Stimulated activated CD8-positive, alpha-beta memory T cell treated with anti-CD3 and anti-CD28 coated beads, Interleukin-12 subunit alpha, Interleukin-12 subunit beta, amount 100 ng/mL, for 4 hours (primary cell): ENCODE measurements at regions not wholly inside any gene's neighbourhood (a gene's known extent, or its start where the extent isn't known, plus 50 kb on each side); places are given as distances from the start of the nearest gene placed in this dataset.
"Not testable (repeated sequence)": the region's sequence is repeated elsewhere in the genome, so short reads cannot be mapped to it uniquely, and the experiment has no call there.

ENCODE experiments used
- DNase-seq: peaks from one replicate; pipeline ENCODE4 v3.0.0-alpha.2; 2020; ENCODE audit warnings: low read depth

GRCh38 chr5:154702477-154702876, 52.7 kb upstream of the LARP1 start:
- DNase-seq, result no peak

GRCh38 chr5:154701725-154702124, 53.5 kb upstream of the LARP1 start:
- DNase-seq, result not testable (repeated sequence)

GRCh38 chr5:154701181-154701580, 54.0 kb upstream of the LARP1 start:
- no peak for DNase-seq

GRCh38 chr5:154700289-154700928, 54.8 kb upstream of the LARP1 start:
- DNase-seq, result not testable (repeated sequence)

- DNase-seq, result no peak
Measured at GRCh38 chr5:154698763-154699162, 56.4 kb upstream of the LARP1 start.

- DNase-seq, result no peak
Measured at GRCh38 chr5:154697371-154697770, 57.8 kb upstream of the LARP1 start.

GRCh38 chr5:154696891-154697290, 58.3 kb upstream of the LARP1 start:
- DNase-seq, result no peak

- no peak for DNase-seq
Measured at GRCh38 chr5:154694159-154694558, 61.0 kb upstream of the LARP1 start.

- DNase-seq, result no peak
Measured at GRCh38 chr5:154690488-154690887, 64.7 kb upstream of the LARP1 start.

GRCh38 chr5:154686490-154686889, 68.7 kb upstream of the LARP1 start:
- no peak for DNase-seq

- no peak for DNase-seq
Measured at GRCh38 chr5:154683101-154683880, 71.9 kb upstream of the LARP1 start.

- DNase-seq, result no peak
Measured at GRCh38 chr5:154679501-154679900, 75.7 kb upstream of the LARP1 start.

GRCh38 chr5:154677921-154678320, 77.3 kb upstream of the LARP1 start:
- DNase-seq, result no peak

GRCh38 chr5:154676508-154676907, 78.7 kb upstream of the LARP1 start:
- DNase-seq, result no peak

GRCh38 chr5:154674029-154674428, 81.1 kb upstream of the LARP1 start:
- no peak for DNase-seq

- DNase-seq, result no peak
Measured at GRCh38 chr5:154673506-154673905, 81.7 kb upstream of the LARP1 start.

- not testable (repeated sequence) for DNase-seq
Measured at GRCh38 chr5:154669913-154670312, 85.3 kb upstream of the LARP1 start.

GRCh38 chr5:154669402-154669801, 85.8 kb upstream of the LARP1 start:
- no peak for DNase-seq

GRCh38 chr5:154664869-154665268, 90.3 kb upstream of the LARP1 start:
- no peak for DNase-seq

GRCh38 chr5:154663424-154663823, 91.8 kb upstream of the LARP1 start:
- DNase-seq, result no peak

GRCh38 chr5:154654486-154655371, 100.4 kb upstream of the LARP1 start:
- no peak for DNase-seq

- no peak for DNase-seq
Measured at GRCh38 chr5:154653764-154654485, 101.3 kb upstream of the LARP1 start.
